K562 (cell line): ENCODE measurements at regions not wholly inside any gene's neighbourhood (a gene's known extent, or its start where the extent isn't known, plus 50 kb on each side); places are given as distances from the start of the nearest gene placed in this dataset.

ENCODE experiments used
- ATAC-seq: fragments of 200-7000 bp; cut with Tn5 transposase; 3 replicates; pipeline ENCODE4 v1.9.1; 2020; ENCODE audit warnings: moderate library complexity
- BruUV-seq: library from RNA; stranded (reverse); fragments of 400-500 nt; replicated peaks from 2 replicates; lab custom pipeline; 2021; lab: Mats Ljungman, UMichigan
- CTCF ChIA-PET: fragments of 300-600 bp; formaldehyde crosslinking; extraction: SDS; loops from one replicate; lab custom pipeline; 2021; ENCODE audit warnings: low intra/inter-chr PET ratio; lab: Yijun Ruan, JAX
- POLR2A ChIA-PET: fragments of 300-600, 350-650 bp; sonication (Branson Sonifier 250); formaldehyde crosslinking; extraction: SDS; loops from one replicate; lab custom pipeline; 2021; ENCODE audit warnings: antibody characterized with exemption, inconsistent platforms; lab: Yijun Ruan, JAX
- DNase-seq, 4 experiments: peaks; one replicate each; pipeline versions ENCODE4 v3.0.0 to v3.0.0-alpha.2; 2011 to 2018; ENCODE audit warnings: low spot score in 3 of 4, mixed read lengths in 3 of 4; ENCODE audit errors: extremely low read depth in 1 of 4
- FAIRE-seq: peaks from 2 replicates; lab custom pipeline; 2011; peaks lifted over from hg19 to GRCh38; lab: Jason Lieb, UNC
- H2AFZ ChIP-seq: 2 replicates; pipeline ENCODE4 v1.6.0; 2011; ENCODE audit warnings: low read depth, low read length, control low read depth, inconsistent platforms
- H3K27ac ChIP-seq: fragments of 200-600 bp; 3 replicates; pipeline ENCODE4 v1.8.0; 2011; ENCODE audit warnings: low read depth, mild to moderate bottlenecking, control low read depth, inconsistent platforms, low read length, moderate library complexity, mixed read lengths; ENCODE audit errors: extremely low read depth
- H3K27me3 ChIP-seq, 2 experiments: fragments of 300-600 bp in 1 of 2; 2 replicates in 1 of 2; 3 replicates in 1 of 2; pipeline versions ENCODE4 v1.6.0 to v1.8.0; 2011; ENCODE audit warnings: inconsistent platforms in 2 of 2, low read length in 2 of 2, mild to moderate bottlenecking in 1 of 2, mixed read lengths in 1 of 2, moderate library complexity in 1 of 2; ENCODE audit not compliant: control insufficient read depth in 2 of 2, insufficient read depth in 2 of 2
- H3K36me3 ChIP-seq: fragments of 300-600 bp; 3 replicates; pipeline ENCODE4 v1.8.0; 2011; ENCODE audit warnings: mild to moderate bottlenecking, low read length, inconsistent platforms; ENCODE audit not compliant: control insufficient read depth, insufficient read depth
- H3K4me1 ChIP-seq, 2 experiments: fragments of 200-600 bp in 1 of 2; replicated peaks in 1 of 2; 2 replicates in 1 of 2; 3 replicates in 1 of 2; pipeline versions ENCODE4 v1.5.1 to v1.8.0; 2011; ENCODE audit warnings: inconsistent platforms in 2 of 2, low read length in 2 of 2, mild to moderate bottlenecking in 1 of 2, mixed read lengths in 1 of 2, moderate library complexity in 1 of 2; ENCODE audit not compliant: control insufficient read depth in 2 of 2, insufficient read depth in 2 of 2
- H3K4me2 ChIP-seq: 2 replicates; pipeline ENCODE4 v1.6.1; 2011; ENCODE audit warnings: low read length, control low read depth, inconsistent platforms, mixed read lengths; ENCODE audit not compliant: insufficient read depth
- H3K4me3 ChIP-seq: fragments of 200-600 bp; sonication (generic), shearing (Covaris generic); 2 replicates; pipeline ENCODE4 v1.5.1; 2016; ENCODE audit warnings: control low read depth, inconsistent platforms
- H3K79me2 ChIP-seq: fragments of 200-600 bp; 3 replicates; pipeline ENCODE4 v1.8.0; 2011; ENCODE audit warnings: low read length, inconsistent platforms; ENCODE audit not compliant: control insufficient read depth, insufficient read depth
- H3K9ac ChIP-seq, 2 experiments: 2 replicates each; pipeline versions ENCODE4 v1.6.0 to v1.6.1; 2011; ENCODE audit warnings: low read depth in 2 of 2, low read length in 2 of 2, control low read depth in 1 of 2, inconsistent platforms in 1 of 2, mild to moderate bottlenecking in 1 of 2, mixed read lengths in 1 of 2; ENCODE audit not compliant: insufficient read depth in 1 of 2
- H3K9me1 ChIP-seq: one replicate; pipeline ENCODE4 v1.6.0; 2011; ENCODE audit warnings: inconsistent platforms, mild to moderate bottlenecking, low read length, moderate library complexity; ENCODE audit not compliant: control insufficient read depth, insufficient read depth
- H3K9me3 ChIP-seq: replicated peaks from 2 replicates; pipeline ENCODE4 v1.5.1; 2011; ENCODE audit warnings: low read depth, low read length, inconsistent platforms; ENCODE audit not compliant: control insufficient read depth, insufficient read depth
- H4K20me1 ChIP-seq: replicated peaks from 2 replicates; pipeline ENCODE4 v1.6.1; 2011; ENCODE audit warnings: low read length, inconsistent platforms, mixed read lengths; ENCODE audit not compliant: control insufficient read depth, insufficient read depth
- ATF3 ChIP-seq, 2 experiments: fragments of 450-650 bp in 1 of 2; sonication (generic) in 1 of 2; formaldehyde crosslinking in 1 of 2; IDR thresholded peaks in 1 of 2; conservative IDR thresholded peaks in 1 of 2; 2 replicates each; pipeline versions ENCODE4 v1.6.1 to v1.8.1; 2016 to 2023; ENCODE audit warnings: mild to moderate bottlenecking in 2 of 2, moderate library complexity in 2 of 2, inconsistent platforms in 1 of 2, missing genetic modification reagents in 1 of 2
- BHLHE40 ChIP-seq: IDR thresholded peaks from 2 replicates; pipeline ENCODE4 v1.6.1; 2011; ENCODE audit warnings: low read length, improper control_type of control experiment
- FOS ChIP-seq: IDR thresholded peaks from 3 replicates; pipeline ENCODE4 v1.6.1; 2011; ENCODE audit not compliant: insufficient read length; ENCODE audit errors: extremely low read depth
- HCFC1 ChIP-seq: IDR thresholded peaks from 2 replicates; pipeline ENCODE4 v1.6.1; 2012; ENCODE audit warnings: low read depth, low read length, improper control_type of control experiment
- HIVEP1 ChIP-seq: fragments of 250-450 bp; sonication (Bioruptor Pico); IDR thresholded peaks from 2 replicates; pipeline ENCODE4 v1.4.0; 2020; ENCODE audit warnings: mild to moderate bottlenecking
- NONO ChIP-seq, 2 experiments: fragments of 200-400 bp in 1 of 2; fragments of 450-650 bp in 1 of 2; formaldehyde crosslinking in 1 of 2; IDR thresholded peaks; 2 replicates each; pipeline ENCODE4 v1.6.1; 2017; ENCODE audit warnings: low read depth in 2 of 2, mild to moderate bottlenecking in 2 of 2, moderate library complexity in 2 of 2, low read length in 1 of 2
- TAF7 ChIP-seq: fragments of 450-650 bp; IDR thresholded peaks from 2 replicates; pipeline ENCODE4 v1.6.1; 2016; ENCODE audit warnings: missing genetic modification characterization, missing compliant biosample characterization
- TEAD4 ChIP-seq, 2 experiments: sonication (generic) in 1 of 2; formaldehyde crosslinking in 1 of 2; IDR thresholded peaks; 2 replicates each; pipeline versions ENCODE4 v1.6.1 to v1.8.0; 2012 to 2022; ENCODE audit warnings: borderline replicate concordance in 1 of 2, inconsistent platforms in 1 of 2, low read length in 1 of 2, mild to moderate bottlenecking in 1 of 2, missing genetic modification reagents in 1 of 2
- ZFP36 ChIP-seq: fragments of 150-350 bp; IDR thresholded peaks from 2 replicates; pipeline ENCODE4 v1.6.1; 2018; ENCODE audit warnings: low read length, low read depth; ENCODE audit not compliant: partially characterized antibody
- ZNF124 ChIP-seq: sonication (generic); formaldehyde crosslinking; IDR thresholded peaks from 2 replicates; pipeline ENCODE4 v1.8.1; 2022; ENCODE audit warnings: missing genetic modification reagents
- ZNF408 ChIP-seq: fragments of 250-450 bp; sonication (Bioruptor Pico); IDR thresholded peaks from 2 replicates; pipeline ENCODE4 v1.4.0; 2020; ENCODE audit warnings: low read depth, mild to moderate bottlenecking, moderate library complexity
- WGBS: fragments of 100-300 bp; shearing (Covaris generic); methylation state at CpG from one replicate; pipeline ENCODE4 v1.1.6; 2016; ENCODE audit warnings: low coverage, mixed read lengths; ENCODE audit not compliant: insufficient coverage; ENCODE audit errors: missing lambda C conversion rate; 5-methylcytosine and 5-hydroxymethylcytosine counted together
- in situ Hi-C: fragments of 300-500 bp; cut with MboI; formaldehyde crosslinking; loops from 4 replicates; pipeline ENCODE4 v1.15.0; 2018; ENCODE audit warnings: inconsistent platforms, mixed read lengths
- intact Hi-C: fragments of 100-400 bp; cut with micrococcal nuclease; formaldehyde crosslinking; loops from 2 replicates; pipeline ENCODE4 v1.14.2; 2022
- TF ChIP-seq, protein P1 (sequence below): sonication (generic); formaldehyde crosslinking; IDR thresholded peaks from 2 replicates; pipeline ENCODE4 v1.8.0; 2023; ENCODE audit warnings: mild to moderate bottlenecking, missing genetic modification reagents
- TF ChIP-seq, protein P2 (sequence below): fragments of 450-650 bp; IDR thresholded peaks from 2 replicates; pipeline ENCODE4 v1.6.1; 2017; ENCODE audit warnings: mild to moderate bottlenecking, moderate library complexity
- TF ChIP-seq, protein P3 (sequence below): IDR thresholded peaks from 3 replicates; pipeline ENCODE4 v1.6.1; 2011; ENCODE audit warnings: borderline replicate concordance, mild to moderate bottlenecking; ENCODE audit not compliant: insufficient read length, insufficient read depth
- TF ChIP-seq, protein P4 (sequence below): fragments of 250-450 bp; sonication (Bioruptor Pico); IDR thresholded peaks from 2 replicates; pipeline ENCODE4 v1.4.0; 2020; ENCODE audit warnings: borderline replicate concordance

DNA sequence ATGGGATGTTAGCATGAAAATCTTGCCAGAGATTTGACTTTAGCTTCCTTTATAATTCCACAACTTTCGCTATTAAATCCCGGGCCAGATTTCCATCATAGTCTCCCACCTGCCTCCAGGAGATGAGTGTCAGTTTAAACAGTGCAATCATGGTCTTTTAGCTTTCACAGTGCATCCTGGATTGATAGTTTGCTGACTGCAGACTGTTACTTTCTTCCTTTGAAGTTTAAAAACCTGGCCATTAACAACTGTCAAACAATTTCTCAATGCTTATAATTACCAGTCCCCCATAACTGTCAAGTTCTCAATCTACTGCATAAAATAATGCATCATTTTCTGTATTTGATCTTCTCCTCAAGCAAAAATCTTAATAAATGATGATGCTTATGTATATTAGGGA, 108.4 kb upstream of the FSTL5 start:
- ATAC-seq (no peak), DNase-seq (no peak), FAIRE-seq (no peak)
- Histone ChIP-seq H3K79me2 (no peaks in the 10 kb centered on the region), H3K9me1 (no peaks in the 10 kb centered on the region), H3K27ac (no peak overlapping the region), H2AFZ (no peak overlapping the region), H3K9ac (no peak overlapping the region), H3K4me1 (no peaks in the 10 kb centered on the region), H3K9me3 (no peaks in the 10 kb centered on the region), H4K20me1 (no peaks in the 10 kb centered on the region), H3K4me2 (no peak overlapping the region), H3K4me3 (no peak overlapping the region), H3K36me3 (no peaks in the 10 kb centered on the region), H3K27me3 (no peaks in the 10 kb centered on the region)
- CTCF ChIA-PET = no interaction called here
- WGBS = no CpG with 5 or more reads among the region's 2 CpGs
- TF ChIP-seq ZNF124 (CRISPR knock-in tag) (no peak), HCFC1 (no peak), ZFP36 (no peak), ATF3 (IDR thresholded peaks at IDR 0.05) (no peak), ATF3 (CRISPR knock-in tag; conservative IDR thresholded peaks at IDR 0.05) (no peak), BHLHE40 (no peak), HIVEP1 (CRISPR knock-in tag) (no peak), TEAD4 (IDR thresholded peaks at IDR 0.05; ENCODE audit: low read length) (no peak), TEAD4 (CRISPR knock-in tag; IDR thresholded peaks at IDR 0.05; ENCODE audit: borderline replicate concordance) (no peak), TAF7 (tag) (no peak), ZNF408 (no peak), NONO (IDR thresholded peaks at IDR 0.05; ENCODE audit: low read depth in 2 of 2, low read length in 1 of 2) (no peak), FOS (no peak)
- TF ChIP-seq, protein P1, sequence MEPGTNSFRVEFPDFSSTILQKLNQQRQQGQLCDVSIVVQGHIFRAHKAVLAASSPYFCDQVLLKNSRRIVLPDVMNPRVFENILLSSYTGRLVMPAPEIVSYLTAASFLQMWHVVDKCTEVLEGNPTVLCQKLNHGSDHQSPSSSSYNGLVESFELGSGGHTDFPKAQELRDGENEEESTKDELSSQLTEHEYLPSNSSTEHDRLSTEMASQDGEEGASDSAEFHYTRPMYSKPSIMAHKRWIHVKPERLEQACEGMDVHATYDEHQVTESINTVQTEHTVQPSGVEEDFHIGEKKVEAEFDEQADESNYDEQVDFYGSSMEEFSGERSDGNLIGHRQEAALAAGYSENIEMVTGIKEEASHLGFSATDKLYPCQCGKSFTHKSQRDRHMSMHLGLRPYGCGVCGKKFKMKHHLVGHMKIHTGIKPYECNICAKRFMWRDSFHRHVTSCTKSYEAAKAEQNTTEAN (CRISPR knock-in tag) = no peak
- TF ChIP-seq, protein P2, sequence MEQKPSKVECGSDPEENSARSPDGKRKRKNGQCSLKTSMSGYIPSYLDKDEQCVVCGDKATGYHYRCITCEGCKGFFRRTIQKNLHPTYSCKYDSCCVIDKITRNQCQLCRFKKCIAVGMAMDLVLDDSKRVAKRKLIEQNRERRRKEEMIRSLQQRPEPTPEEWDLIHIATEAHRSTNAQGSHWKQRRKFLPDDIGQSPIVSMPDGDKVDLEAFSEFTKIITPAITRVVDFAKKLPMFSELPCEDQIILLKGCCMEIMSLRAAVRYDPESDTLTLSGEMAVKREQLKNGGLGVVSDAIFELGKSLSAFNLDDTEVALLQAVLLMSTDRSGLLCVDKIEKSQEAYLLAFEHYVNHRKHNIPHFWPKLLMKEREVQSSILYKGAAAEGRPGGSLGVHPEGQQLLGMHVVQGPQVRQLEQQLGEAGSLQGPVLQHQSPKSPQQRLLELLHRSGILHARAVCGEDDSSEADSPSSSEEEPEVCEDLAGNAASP = no peak
- TF ChIP-seq, protein P3, sequence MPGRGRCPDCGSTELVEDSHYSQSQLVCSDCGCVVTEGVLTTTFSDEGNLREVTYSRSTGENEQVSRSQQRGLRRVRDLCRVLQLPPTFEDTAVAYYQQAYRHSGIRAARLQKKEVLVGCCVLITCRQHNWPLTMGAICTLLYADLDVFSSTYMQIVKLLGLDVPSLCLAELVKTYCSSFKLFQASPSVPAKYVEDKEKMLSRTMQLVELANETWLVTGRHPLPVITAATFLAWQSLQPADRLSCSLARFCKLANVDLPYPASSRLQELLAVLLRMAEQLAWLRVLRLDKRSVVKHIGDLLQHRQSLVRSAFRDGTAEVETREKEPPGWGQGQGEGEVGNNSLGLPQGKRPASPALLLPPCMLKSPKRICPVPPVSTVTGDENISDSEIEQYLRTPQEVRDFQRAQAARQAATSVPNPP = no peak
- TF ChIP-seq, protein P4, sequence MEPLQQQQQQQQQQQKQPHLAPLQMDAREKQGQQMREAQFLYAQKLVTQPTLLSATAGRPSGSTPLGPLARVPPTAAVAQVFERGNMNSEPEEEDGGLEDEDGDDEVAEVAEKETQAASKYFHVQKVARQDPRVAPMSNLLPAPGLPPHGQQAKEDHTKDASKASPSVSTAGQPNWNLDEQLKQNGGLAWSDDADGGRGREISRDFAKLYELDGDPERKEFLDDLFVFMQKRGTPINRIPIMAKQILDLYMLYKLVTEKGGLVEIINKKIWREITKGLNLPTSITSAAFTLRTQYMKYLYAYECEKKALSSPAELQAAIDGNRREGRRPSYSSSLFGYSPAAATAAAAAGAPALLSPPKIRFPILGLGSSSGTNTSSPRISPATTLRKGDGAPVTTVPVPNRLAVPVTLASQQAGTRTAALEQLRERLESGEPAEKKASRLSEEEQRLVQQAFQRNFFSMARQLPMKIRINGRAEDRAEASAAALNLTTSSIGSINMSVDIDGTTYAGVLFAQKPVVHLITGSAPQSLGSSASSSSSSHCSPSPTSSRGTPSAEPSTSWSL (CRISPR knock-in tag) = no peak
- POLR2A ChIA-PET = no interaction called here
- in situ Hi-C loops = no loop called here
- intact Hi-C loops = no loop called here
- no TSS peak for BruUV-seq
